GM21515 (cell line): ENCODE measurements at regions not wholly inside any gene's neighbourhood (a gene's known extent, or its start where the extent isn't known, plus 50 kb on each side); places are given as distances from the start of the nearest gene placed in this dataset.
"Not testable (repeated sequence)": the region's sequence is repeated elsewhere in the genome, so short reads cannot be mapped to it uniquely, and the experiment has no call there.

Experiments used
- ATAC-seq: cut with Tn5 transposase; IDR thresholded peaks from one replicate; pipeline ENCODE4 v1.9.1; 2021; ENCODE audit not compliant: unreplicated experiment

- no peak for ATAC-seq
These were observed 132.3 kb upstream of the GLRA1 start for GRCh38 chr5:152056931-152057330.

GRCh38 chr5:152052470-152052869 is 127.8 kb upstream of the GLRA1 start:
- no peak for ATAC-seq

GRCh38 chr5:152051499-152052454 is 127.1 kb upstream of the GLRA1 start:
- ATAC-seq: no peak

GRCh38 chr5:152046361-152046760 is 121.7 kb upstream of the GLRA1 start:
- no peak for ATAC-seq

- ATAC-seq: not testable (repeated sequence)
These were observed 114.2 kb upstream of the GLRA1 start for GRCh38 chr5:152038856-152039255.

- ATAC-seq: not testable (repeated sequence)
These were observed 101.8 kb upstream of the GLRA1 start for GRCh38 chr5:152026328-152027024.

- no peak for ATAC-seq
These were observed 91.8 kb upstream of the GLRA1 start for GRCh38 chr5:152016421-152016820.

GRCh38 chr5:152007653-152008335 is 83.1 kb upstream of the GLRA1 start:
- no peak for ATAC-seq

GRCh38 chr5:152004095-152004494 is 79.4 kb upstream of the GLRA1 start:
- ATAC-seq: no peak
